VCaP (cell line): ENCODE measurements at regions not wholly inside any gene's neighbourhood (a gene's known extent, or its start where the extent isn't known, plus 50 kb on each side); places are given as distances from the start of the nearest gene placed in this dataset.

ENCODE experiments used
- H3K27ac ChIP-seq: fragments of 450-650 bp; 2 replicates; pipeline ENCODE4 v1.5.1; 2017
- CTCF ChIP-seq: fragments of 450-650 bp; conservative IDR thresholded peaks from 2 replicates; pipeline ENCODE4 v1.5.1; 2017; ENCODE audit warnings: mild to moderate bottlenecking, moderate library complexity

DNA sequence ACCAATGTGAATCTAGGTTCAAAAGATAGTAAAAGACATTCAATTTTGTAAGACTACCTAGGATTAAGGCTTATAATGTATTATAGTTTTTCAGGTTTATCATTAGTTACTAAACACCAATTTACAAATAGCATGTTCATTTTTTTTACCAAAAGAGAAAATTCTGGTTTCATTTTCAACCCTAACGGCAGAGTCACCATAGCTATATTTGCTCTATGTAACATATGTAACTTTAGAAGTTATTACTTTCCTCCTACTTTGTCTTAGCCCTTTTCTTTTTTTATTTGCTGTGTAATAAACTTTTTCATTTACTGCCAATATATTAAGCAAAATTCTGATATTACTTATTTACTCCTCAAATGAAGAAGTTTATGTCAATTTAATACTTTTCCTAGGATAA, 639.6 kb downstream of the ARAP2 start:
- no peak for TF ChIP-seq CTCF
- H3K27ac ChIP-seq: no peak overlapping the region

DNA sequence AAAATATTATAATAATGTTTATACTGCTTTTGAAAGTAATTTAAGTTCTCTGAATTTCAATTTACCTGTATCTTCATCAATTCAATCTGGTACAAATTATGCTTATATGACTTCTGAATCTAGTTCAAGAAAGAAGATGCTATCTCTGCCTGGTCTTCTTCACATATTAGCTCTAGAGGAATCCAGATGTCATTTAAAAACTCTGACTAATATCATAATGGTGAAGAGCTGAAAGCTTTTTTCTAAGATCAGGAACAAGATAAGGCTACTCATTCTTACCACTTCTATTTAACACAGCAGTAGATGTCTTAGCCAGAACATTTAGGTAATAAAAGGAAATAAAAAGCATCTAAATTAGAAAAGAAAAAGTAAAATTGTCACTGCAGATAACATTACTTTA, 636.1 kb downstream of the ARAP2 start:
- H3K27ac ChIP-seq: no peak overlapping the region
- TF ChIP-seq CTCF: no peak

GRCh38 chr4:35614120-35614519, 630.2 kb downstream of the ARAP2 start:
- H3K27ac ChIP-seq: no peak overlapping the region
- no peak for TF ChIP-seq CTCF

DNA sequence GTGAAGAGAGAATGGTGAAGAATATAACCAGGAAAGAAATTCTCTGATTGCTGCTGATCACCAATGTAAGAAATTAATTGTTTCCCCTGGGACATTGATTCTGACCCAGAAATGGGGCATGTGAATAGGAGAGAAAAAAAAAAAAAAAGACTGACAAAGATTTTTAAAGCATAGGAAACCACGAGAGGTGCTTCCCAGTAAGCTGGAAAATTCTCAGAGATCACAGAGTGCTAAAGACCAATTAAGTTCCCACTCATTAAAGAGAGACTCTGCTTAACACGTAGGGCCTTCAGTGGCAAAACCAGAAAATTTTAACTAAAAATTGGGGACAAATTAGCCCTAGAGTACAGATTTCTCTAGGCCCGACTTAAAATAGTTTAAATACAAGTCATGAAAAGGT, 604.4 kb downstream of the ARAP2 start:
- no peak for TF ChIP-seq CTCF
- no peak overlapping the region for H3K27ac ChIP-seq

GRCh38 chr4:35643661-35644060, 600.7 kb downstream of the ARAP2 start:
- TF ChIP-seq CTCF: no peak

DNA sequence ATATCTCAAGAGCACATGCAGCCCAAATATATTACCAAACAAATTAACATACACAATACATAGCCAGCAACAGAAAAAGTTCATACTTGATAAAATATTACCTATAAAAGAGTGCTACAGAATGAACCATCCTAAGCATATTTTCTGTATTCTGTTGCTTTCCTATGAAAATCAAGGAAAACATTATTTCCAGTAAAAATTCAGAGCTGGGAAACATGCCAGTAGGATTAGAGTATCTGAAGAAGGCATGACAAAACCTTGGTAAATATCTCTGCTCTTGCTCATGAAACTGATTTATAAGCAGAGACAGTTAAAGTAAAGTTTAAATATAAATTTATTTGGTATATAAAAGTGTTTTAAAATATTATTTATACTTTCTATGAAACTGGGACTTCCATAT, 599.7 kb downstream of the ARAP2 start:
- no peak overlapping the region for H3K27ac ChIP-seq
- TF ChIP-seq CTCF: no peak

More at GRCh38 chr4:35643661-35644060, 600.7 kb downstream of the ARAP2 start:
- no peak overlapping the region for H3K27ac ChIP-seq

- TF ChIP-seq CTCF: no peak
- no peak overlapping the region for H3K27ac ChIP-seq
Measured at GRCh38 chr4:35649011-35649410, 595.3 kb downstream of the ARAP2 start.

GRCh38 chr4:35649778-35650177, 594.5 kb downstream of the ARAP2 start:
- TF ChIP-seq CTCF: no peak
- no peak overlapping the region for H3K27ac ChIP-seq
